ENCODE measurements at regions not wholly inside any gene's neighbourhood (a gene's known extent, or its start where the extent isn't known, plus 50 kb on each side); places are given as distances from the start of the nearest gene placed in this dataset.

GRCh38 chr7:136325027-136325426 is 347.9 kb upstream of the MTPN start:
- TF ChIP-seq CTCF (IDR thresholded peaks at IDR 0.05) (no peak), POLR2A (IDR thresholded peaks at IDR 0.05) (no peak)

Data from esophagus squamous epithelium (tissue), 4 donors.